Osteoblast (primary cell): ENCODE measurements at regions not wholly inside any gene's neighbourhood (a gene's known extent, or its start where the extent isn't known, plus 50 kb on each side); places are given as distances from the start of the nearest gene placed in this dataset.

Experiments
- DNase-seq: peaks from one replicate; pipeline ENCODE4 v3.0.0; 2011; ENCODE audit warnings: low spot score, mixed read lengths; ENCODE audit not compliant: insufficient read length; ENCODE audit errors: missing footprints
- H2AFZ ChIP-seq: 2 replicates; pipeline ENCODE4 v1.6.0; 2011; ENCODE audit warnings: mild to moderate bottlenecking, low read length
- H3K27ac ChIP-seq: 2 replicates; pipeline ENCODE4 v1.5.1; 2011; ENCODE audit warnings: mild to moderate bottlenecking, low read depth, low read length, moderate library complexity
- H3K27me3 ChIP-seq: 2 replicates; pipeline ENCODE4 v1.6.0; 2012; ENCODE audit warnings: mild to moderate bottlenecking, control low read depth, inconsistent platforms, low read length, moderate library complexity; ENCODE audit not compliant: insufficient read depth
- H3K36me3 ChIP-seq: 2 replicates; pipeline ENCODE4 v1.5.1; 2011; ENCODE audit warnings: mild to moderate bottlenecking, low read length, control low read depth, moderate library complexity; ENCODE audit not compliant: insufficient read depth
- H3K4me1 ChIP-seq: 2 replicates; pipeline ENCODE4 v1.5.1; 2011; ENCODE audit warnings: mild to moderate bottlenecking, low read length, control low read depth, moderate library complexity; ENCODE audit not compliant: insufficient read depth
- H3K4me2 ChIP-seq: 2 replicates; pipeline ENCODE4 v1.6.0; 2011; ENCODE audit warnings: mild to moderate bottlenecking, low read length; ENCODE audit not compliant: insufficient read depth
- H3K4me3 ChIP-seq: fragments of 200-600 bp; sonication (generic); 3 replicates; pipeline ENCODE4 v1.5.1; 2012; ENCODE audit warnings: mild to moderate bottlenecking, low read length, inconsistent platforms; ENCODE audit not compliant: insufficient read depth
- H3K79me2 ChIP-seq: 2 replicates; pipeline ENCODE4 v1.6.0; 2012; ENCODE audit warnings: mild to moderate bottlenecking, low read length, control low read depth, inconsistent platforms; ENCODE audit not compliant: insufficient read depth
- H3K9me3 ChIP-seq: 2 replicates; pipeline ENCODE4 v1.5.1; 2011; ENCODE audit warnings: low read depth, low read length, control low read depth
- H4K20me1 ChIP-seq: 2 replicates; pipeline ENCODE4 v1.6.0; 2012; ENCODE audit warnings: mild to moderate bottlenecking, low read length, control low read depth; ENCODE audit not compliant: insufficient read depth
- CTCF ChIP-seq: IDR thresholded peaks from 2 replicates; pipeline ENCODE4 v1.5.1; 2011; ENCODE audit warnings: mild to moderate bottlenecking, low read depth, low read length, moderate library complexity; ENCODE audit errors: extremely low read depth

GRCh38 chr2:155815275-155815674, 517.2 kb downstream of the NR4A2 start:
- no peaks in the 10 kb centered on the region for H3K36me3 ChIP-seq
- no peak overlapping the region for H3K4me2 ChIP-seq
- TF ChIP-seq CTCF = no peak
- no peak overlapping the region for H3K4me3 ChIP-seq
- H3K79me2 ChIP-seq = no peaks in the 10 kb centered on the region
- no peaks in the 10 kb centered on the region for H3K27me3 ChIP-seq
- peaks cover 2% of the 10 kb centered on the region for H3K9me3 ChIP-seq
- DNase-seq = no peak
- no peak overlapping the region for H3K27ac ChIP-seq
- no peaks in the 10 kb centered on the region for H4K20me1 ChIP-seq
- H2AFZ ChIP-seq = no peak overlapping the region
- no peaks in the 10 kb centered on the region for H3K4me1 ChIP-seq

- Histone ChIP-seq H3K79me2 (no peaks in the 10 kb centered on the region), H3K4me1 (no peaks in the 10 kb centered on the region), H4K20me1 (no peaks in the 10 kb centered on the region), H3K4me3 (no peak overlapping the region), H3K4me2 (no peak overlapping the region), H3K36me3 (no peaks in the 10 kb centered on the region), H2AFZ (no peak overlapping the region), H3K27ac (no peak overlapping the region), H3K9me3 (peaks cover under 1% of the 10 kb centered on the region), H3K27me3 (no peaks in the 10 kb centered on the region)
- DNase-seq = no peak
- TF ChIP-seq CTCF = no peak
These were observed 522.1 kb downstream of the NR4A2 start for GRCh38 chr2:155810411-155810810.

- Histone ChIP-seq H3K4me2 (no peak overlapping the region), H3K4me1 (no peaks in the 10 kb centered on the region), H3K79me2 (no peaks in the 10 kb centered on the region), H3K27ac (no peak overlapping the region), H3K27me3 (no peaks in the 10 kb centered on the region), H3K4me3 (no peak overlapping the region), H3K36me3 (no peaks in the 10 kb centered on the region), H4K20me1 (no peaks in the 10 kb centered on the region), H2AFZ (no peak overlapping the region), H3K9me3 (no peaks in the 10 kb centered on the region)
- TF ChIP-seq CTCF = no peak
- DNase-seq = no peak
These were observed 529.6 kb downstream of the NR4A2 start for GRCh38 chr2:155802888-155803287.

- Histone ChIP-seq H3K79me2 (no peaks in the 10 kb centered on the region), H4K20me1 (no peaks in the 10 kb centered on the region), H3K27ac (no peak overlapping the region), H3K36me3 (no peaks in the 10 kb centered on the region), H3K4me3 (no peak overlapping the region), H2AFZ (no peak overlapping the region), H3K9me3 (peaks cover 8% of the 10 kb centered on the region), H3K27me3 (no peaks in the 10 kb centered on the region), H3K4me1 (no peaks in the 10 kb centered on the region), H3K4me2 (no peak overlapping the region)
- no peak for TF ChIP-seq CTCF
- DNase-seq = no peak
These were observed 539.9 kb downstream of the NR4A2 start for GRCh38 chr2:155792666-155793065.
